Progenitor cell of endocrine pancreas (in vitro differentiated cells): ENCODE measurements at regions not wholly inside any gene's neighbourhood (a gene's known extent, or its start where the extent isn't known, plus 50 kb on each side); places are given as distances from the start of the nearest gene placed in this dataset.
A peak's percentile ranks its signal among the peaks of the same experiment; 100 is the strongest.

Experiments used
- DNase-seq: peaks from one replicate; pipeline ENCODE4 v3.0.0; 2021; ENCODE audit warnings: low spot score; ENCODE audit not compliant: unreplicated experiment
- H3K27ac Mint-ChIP-seq: 2 replicates; pipeline ENCODE4 v1.8.0; 2021; ENCODE audit warnings: mild to moderate bottlenecking, moderate library complexity, mixed read lengths
- H3K27me3 Mint-ChIP-seq: 2 replicates; pipeline ENCODE4 v1.8.0; 2021; ENCODE audit warnings: mixed read lengths
- H3K36me3 Mint-ChIP-seq: 2 replicates; pipeline ENCODE4 v1.8.0; 2022; ENCODE audit warnings: mixed read lengths; ENCODE audit not compliant: insufficient read depth
- H3K4me1 Mint-ChIP-seq: 2 replicates; pipeline ENCODE4 v1.8.0; 2021; ENCODE audit warnings: low read depth, mixed read lengths
- H3K4me3 Mint-ChIP-seq: 2 replicates; pipeline ENCODE4 v1.8.0; 2021; ENCODE audit warnings: low read depth, mild to moderate bottlenecking, moderate library complexity, mixed read lengths
- H3K9me3 Mint-ChIP-seq: 2 replicates; pipeline ENCODE4 v1.8.0; 2021; ENCODE audit warnings: low read depth, mixed read lengths
- CTCF ChIP-seq: fragments of 200-600 bp; sonication (generic); IDR thresholded peaks from one replicate; pipeline ENCODE4 v1.5.0; 2021; ENCODE audit warnings: antibody characterized with exemption, mild to moderate bottlenecking; ENCODE audit not compliant: unreplicated experiment

GRCh38 chr5:135215617-135216470, 181.8 kb upstream of the PITX1 start:
- Mint-ChIP-seq H3K4me3 (no peak overlapping the region), H3K27ac (no peak overlapping the region), H3K36me3 (no peaks in the 10 kb centered on the region), H3K27me3 (peaks cover 21% of the 10 kb centered on the region), H3K4me1 (peaks cover 3% of the 10 kb centered on the region), H3K9me3 (no peaks in the 10 kb centered on the region)
- no peak for TF ChIP-seq CTCF
- DNase-seq: no peak

GRCh38 chr5:135214897-135215616, 181.0 kb upstream of the PITX1 start:
- TF ChIP-seq CTCF: no peak
- Mint-ChIP-seq H3K9me3 (no peaks in the 10 kb centered on the region), H3K4me3 (no peak overlapping the region), H3K27ac (no peak overlapping the region), H3K27me3 (peaks cover 21% of the 10 kb centered on the region), H3K4me1 (peaks cover 3% of the 10 kb centered on the region), H3K36me3 (no peaks in the 10 kb centered on the region)
- DNase-seq: no peak

GRCh38 chr5:135213466-135214239, 179.6 kb upstream of the PITX1 start:
- H3K36me3 Mint-ChIP-seq: no peaks in the 10 kb centered on the region
- H3K9me3 Mint-ChIP-seq: no peaks in the 10 kb centered on the region
- no peak overlapping the region for H3K4me3 Mint-ChIP-seq
- H3K27ac Mint-ChIP-seq: no peak overlapping the region
- H3K4me1 Mint-ChIP-seq: peaks cover 8% of the 10 kb centered on the region
- no peak for TF ChIP-seq CTCF
- DNase-seq: peak; percentile 5
- H3K27me3 Mint-ChIP-seq: peaks cover 16% of the 10 kb centered on the region

GRCh38 chr5:135213027-135213386, 179.0 kb upstream of the PITX1 start:
- no peak for TF ChIP-seq CTCF
- H3K27me3 Mint-ChIP-seq: peaks cover 16% of the 10 kb centered on the region
- no peak overlapping the region for H3K4me3 Mint-ChIP-seq
- H3K36me3 Mint-ChIP-seq: no peaks in the 10 kb centered on the region
- H3K27ac Mint-ChIP-seq: no peak overlapping the region
- peaks cover 9% of the 10 kb centered on the region for H3K4me1 Mint-ChIP-seq
- no peaks in the 10 kb centered on the region for H3K9me3 Mint-ChIP-seq
- no peak for DNase-seq

GRCh38 chr5:135212361-135213026, 178.5 kb upstream of the PITX1 start:
- H3K27me3 Mint-ChIP-seq: peaks cover 16% of the 10 kb centered on the region
- H3K4me3 Mint-ChIP-seq: no peak overlapping the region
- peaks cover 9% of the 10 kb centered on the region for H3K4me1 Mint-ChIP-seq
- no peak overlapping the region for H3K27ac Mint-ChIP-seq
- no peaks in the 10 kb centered on the region for H3K9me3 Mint-ChIP-seq
- TF ChIP-seq CTCF: no peak
- peak; percentile 4 for DNase-seq
- H3K36me3 Mint-ChIP-seq: no peaks in the 10 kb centered on the region
